ENCODE measurements at regions not wholly inside any gene's neighbourhood (a gene's known extent, or its start where the extent isn't known, plus 50 kb on each side); places are given as distances from the start of the nearest gene placed in this dataset.
"Not testable (repeated sequence)": the region's sequence is repeated elsewhere in the genome, so short reads cannot be mapped to it uniquely, and the experiment has no call there.

DNA sequence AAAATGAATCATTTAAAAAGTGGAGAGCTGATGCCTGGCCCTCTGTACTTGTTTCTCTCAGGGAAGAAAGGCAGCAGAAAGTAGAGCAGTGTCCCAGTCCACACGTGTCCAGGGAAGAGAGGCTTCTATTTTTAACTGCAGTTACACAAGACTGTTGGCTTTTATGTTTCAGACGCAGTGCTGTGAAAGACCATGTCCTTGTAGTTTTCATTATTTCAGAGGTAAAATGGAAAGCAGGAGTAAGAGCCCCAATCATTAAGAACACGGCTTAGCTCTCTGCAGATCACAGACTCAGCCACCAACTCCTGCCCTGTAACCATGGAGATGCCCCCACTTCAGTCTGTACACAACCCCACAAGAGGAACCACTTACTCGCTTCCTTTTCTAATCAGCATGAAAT lies 336.3 kb downstream of the DAD1 start:
- DNase-seq (ENCODE audit: low read depth): no peak

DNA sequence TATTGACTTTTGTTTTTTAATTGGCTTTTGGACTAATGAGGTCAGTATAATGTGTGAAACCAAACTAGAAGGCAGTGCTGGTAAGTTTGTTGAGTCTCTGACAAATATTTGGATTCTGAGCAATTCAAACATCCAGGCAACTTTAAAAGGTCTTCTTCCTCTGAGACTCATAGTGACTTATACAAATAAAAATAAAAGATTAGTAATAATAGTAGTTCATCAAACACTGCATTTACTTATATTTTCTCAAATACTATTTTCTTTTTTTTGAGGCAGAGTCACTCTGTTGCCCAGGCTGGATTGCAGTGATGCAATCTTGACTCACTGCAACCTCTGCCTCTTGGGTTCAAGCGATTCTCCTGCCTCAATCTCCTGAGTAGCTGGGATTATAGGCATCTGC lies 337.9 kb downstream of the DAD1 start:
- no peak for DNase-seq (ENCODE audit: low read depth)

GRCh38 chr14:22249770-22250169 lies 339.3 kb downstream of the DAD1 start:
- DNase-seq (ENCODE audit: low read depth): no peak

DNA sequence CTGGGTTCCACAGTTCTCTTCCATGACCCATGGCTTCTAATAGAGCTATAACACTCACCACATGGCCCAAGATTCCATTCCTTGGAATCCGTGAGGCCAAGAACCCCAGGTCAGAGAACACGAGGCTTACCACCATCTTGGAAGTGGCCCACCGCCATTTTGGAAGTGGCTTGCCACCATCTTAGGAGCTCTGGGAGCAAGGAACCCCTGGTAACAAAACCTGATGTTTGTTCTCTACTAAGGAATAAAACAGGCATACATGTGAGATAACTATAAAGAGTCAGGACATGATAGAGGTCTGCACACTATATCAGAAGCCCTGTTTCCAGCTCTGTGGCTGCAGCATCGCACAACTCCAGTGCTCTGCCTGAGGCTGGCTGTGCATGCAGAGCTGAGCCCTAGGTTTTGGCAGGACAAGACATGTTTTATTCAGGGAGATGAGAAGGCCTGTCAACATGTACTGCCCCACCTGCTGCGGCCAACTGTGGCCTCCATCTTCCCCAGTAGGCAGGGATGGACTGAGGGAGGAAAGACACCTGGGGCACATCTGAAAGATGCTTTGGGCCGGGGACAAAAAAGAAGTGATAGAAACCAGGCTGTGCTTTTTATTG lies 344.9 kb downstream of the DAD1 start:
- DNase-seq (ENCODE audit: low read depth): no peak

DNA sequence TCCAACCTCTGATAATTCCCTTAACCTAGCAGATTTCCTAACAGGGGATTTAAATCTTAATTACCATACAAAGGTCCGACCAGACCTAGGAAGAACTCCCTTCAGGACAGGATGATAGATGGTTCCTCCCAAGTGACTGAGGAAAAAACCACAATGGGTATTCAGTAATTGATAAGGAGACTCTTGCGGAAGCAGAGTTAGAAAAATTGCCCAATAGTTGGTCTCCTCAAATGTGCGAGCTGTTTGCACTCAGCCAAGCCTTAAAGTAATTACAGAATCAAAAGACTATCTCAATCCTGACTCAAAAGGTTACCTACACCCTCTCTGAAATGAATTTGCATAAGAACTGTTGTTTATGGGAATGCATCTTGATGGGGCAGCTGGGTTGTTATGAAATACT lies 350.7 kb downstream of the DAD1 start:
- DNase-seq (ENCODE audit: low read depth): not testable (repeated sequence)

- DNase-seq (ENCODE audit: low read depth): no peak
Measured at GRCh38 chr14:22233377-22233776, 355.6 kb downstream of the DAD1 start.

DNA sequence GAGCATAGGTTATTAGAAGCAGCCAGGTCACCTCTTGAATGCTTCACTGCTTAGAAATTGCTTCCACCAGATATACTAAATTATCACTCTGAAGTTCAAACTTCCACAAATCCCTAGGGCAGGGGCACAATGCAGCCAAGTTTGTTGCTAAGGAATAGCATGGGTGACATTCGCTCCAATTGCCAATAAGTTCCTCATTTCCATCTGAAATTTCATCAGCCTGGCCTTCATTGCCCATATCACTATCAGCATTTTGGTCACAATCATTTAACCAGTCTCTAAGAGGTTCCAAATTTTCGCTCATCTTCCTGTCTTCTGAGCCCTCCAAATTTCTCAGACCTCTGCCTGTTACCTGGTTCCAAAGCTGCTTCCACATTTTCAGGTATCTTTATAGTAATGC lies 356.1 kb downstream of the DAD1 start:
- DNase-seq (ENCODE audit: low read depth): no peak

- no peak for DNase-seq (ENCODE audit: low read depth)
Measured at GRCh38 chr14:22232486-22232885, 356.5 kb downstream of the DAD1 start.

GRCh38 chr14:22231018-22231417 lies 358.0 kb downstream of the DAD1 start:
- no peak for DNase-seq (ENCODE audit: low read depth)

DNA sequence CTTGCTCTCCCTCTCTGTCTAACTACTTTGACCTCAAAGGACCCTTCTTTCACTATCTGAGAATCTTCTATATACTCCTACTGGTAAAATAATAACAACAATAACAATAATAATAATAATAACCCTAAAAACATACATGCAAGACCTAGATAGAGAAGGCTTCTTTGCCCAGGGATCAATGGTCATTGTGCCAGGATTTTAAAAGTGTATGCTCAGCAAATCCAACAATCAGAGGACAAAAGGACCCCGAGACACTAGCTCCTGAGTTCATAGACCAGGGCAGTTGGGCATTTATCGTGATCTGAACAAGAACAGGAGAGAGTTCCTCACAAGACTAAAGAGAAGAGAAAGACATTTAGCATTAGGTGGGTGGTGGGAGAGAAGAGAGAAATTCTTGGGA lies 358.5 kb downstream of the DAD1 start:
- DNase-seq (ENCODE audit: low read depth): no peak

- DNase-seq (ENCODE audit: low read depth): no peak
Measured at GRCh38 chr14:22227084-22227483, 361.9 kb downstream of the DAD1 start.

DNA sequence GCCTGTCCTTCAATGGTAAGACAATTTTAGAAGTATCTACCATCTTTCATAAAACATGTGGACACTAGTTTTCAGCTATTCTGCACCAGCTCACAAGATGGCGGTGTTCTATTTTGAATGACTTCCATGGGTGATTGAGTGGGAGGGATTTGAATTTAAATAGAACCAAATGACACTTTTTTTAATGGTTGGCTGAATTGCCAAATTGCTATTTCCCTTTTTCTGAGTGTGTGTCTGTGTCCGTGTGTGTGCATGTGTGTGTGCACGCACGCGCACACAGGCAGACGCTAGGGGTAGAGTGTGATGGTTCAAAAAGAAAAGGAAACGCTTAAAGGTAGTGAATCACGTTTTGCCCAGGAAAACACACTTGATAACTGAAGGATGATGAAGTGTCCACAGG lies 362.6 kb downstream of the DAD1 start:
- peak; percentile 30 for DNase-seq (ENCODE audit: low read depth)

- DNase-seq (ENCODE audit: low read depth): peak; percentile 65
Measured at GRCh38 chr14:22225516-22226140, 363.4 kb downstream of the DAD1 start.

- DNase-seq (ENCODE audit: low read depth): peak; percentile 37
Measured at GRCh38 chr14:22221508-22221907, 367.5 kb downstream of the DAD1 start.

- peak; percentile 37 for DNase-seq (ENCODE audit: low read depth)
Measured at GRCh38 chr14:22220427-22220826, 368.6 kb downstream of the DAD1 start.

DNA sequence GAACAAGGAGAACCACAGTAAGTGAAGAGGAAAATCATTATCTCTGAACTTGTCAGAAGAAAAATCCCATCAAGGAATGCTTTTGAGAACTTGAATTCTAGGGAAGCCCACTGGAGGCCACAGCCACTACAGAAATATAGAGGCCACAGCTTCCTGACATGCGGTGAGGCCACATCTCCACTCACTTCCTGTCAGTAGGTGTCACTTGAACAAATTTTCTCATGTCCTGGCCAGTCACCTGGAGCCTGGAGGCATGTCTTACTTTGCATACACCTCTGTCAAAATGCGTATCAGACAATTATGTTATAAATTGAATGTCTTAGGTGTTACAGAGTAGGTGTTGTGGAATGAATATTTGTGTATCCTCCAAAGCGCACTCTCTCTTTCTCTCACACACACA lies 370.3 kb downstream of the DAD1 start:
- DNase-seq (ENCODE audit: low read depth): no peak

DNA sequence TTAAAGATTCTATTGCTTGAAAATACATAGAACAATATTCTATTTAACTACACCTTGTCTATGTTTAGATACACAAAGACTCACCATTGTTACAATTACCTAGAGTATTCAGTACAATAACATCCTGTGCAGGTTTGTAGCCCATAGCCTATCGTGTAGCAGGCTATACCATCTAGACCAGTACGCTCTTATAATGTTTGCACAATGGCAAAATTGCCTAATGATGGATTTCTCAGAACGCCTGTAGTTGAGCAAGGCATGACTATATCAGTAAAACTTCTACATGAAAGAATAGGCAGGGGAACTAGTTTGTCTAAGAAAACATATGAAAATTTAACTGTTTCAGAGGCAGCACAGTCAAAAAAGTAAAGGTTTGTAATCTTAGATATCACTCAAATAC lies 375.9 kb downstream of the DAD1 start:
- peak; percentile 53 for DNase-seq (ENCODE audit: low read depth)

DNA sequence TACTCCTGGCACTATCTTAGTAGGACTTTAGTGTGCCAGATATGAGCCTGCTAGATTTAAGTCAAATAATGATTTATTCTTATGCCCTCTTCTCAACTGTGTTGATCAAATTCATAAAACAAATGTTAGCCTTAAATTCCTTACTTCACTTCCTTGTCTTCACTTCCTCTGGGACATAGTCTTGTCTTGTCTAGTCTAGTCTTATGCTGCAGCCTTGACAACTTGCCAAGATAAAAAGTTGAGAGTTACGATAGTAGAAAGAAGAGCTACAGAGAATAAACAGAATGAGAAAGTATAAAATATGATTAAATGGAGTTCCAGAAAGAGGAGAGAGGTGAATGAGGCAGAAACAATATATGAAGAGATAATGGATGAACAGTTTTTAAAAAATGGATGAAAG lies 378.1 kb downstream of the DAD1 start:
- DNase-seq (ENCODE audit: low read depth): peak; percentile 3

GRCh38 chr14:22210026-22210425 lies 379.0 kb downstream of the DAD1 start:
- DNase-seq (ENCODE audit: low read depth): no peak

DNA sequence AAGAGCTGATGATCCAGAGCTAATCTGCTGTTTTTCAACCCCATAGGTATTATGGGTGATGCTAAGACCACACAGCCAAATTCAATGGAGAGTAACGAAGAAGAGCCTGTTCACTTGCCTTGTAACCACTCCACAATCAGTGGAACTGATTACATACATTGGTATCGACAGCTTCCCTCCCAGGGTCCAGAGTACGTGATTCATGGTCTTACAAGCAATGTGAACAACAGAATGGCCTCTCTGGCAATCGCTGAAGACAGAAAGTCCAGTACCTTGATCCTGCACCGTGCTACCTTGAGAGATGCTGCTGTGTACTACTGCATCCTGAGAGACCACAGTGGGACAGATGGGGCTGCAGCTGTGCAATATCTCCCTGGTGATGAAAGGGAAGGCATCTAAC lies 386.0 kb downstream of the DAD1 start:
- DNase-seq (ENCODE audit: low read depth): no peak

DNA sequence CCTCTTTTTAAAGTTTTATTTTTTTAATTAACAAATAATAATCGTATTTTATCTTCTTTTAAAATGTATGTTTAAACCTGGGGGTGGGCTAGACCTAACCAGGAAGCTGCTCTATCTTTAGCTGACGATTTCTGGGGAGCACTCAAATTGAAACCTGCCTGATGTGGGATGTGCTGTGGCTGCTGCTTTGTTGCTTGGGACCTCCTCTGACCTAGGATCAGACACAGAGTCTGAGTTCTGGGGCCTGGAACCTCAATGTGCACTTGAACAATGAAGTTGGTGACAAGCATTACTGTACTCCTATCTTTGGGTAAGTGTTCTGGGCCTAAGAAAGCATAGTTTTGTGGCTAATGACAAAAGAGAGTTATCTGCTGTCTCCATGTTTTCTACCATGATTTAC lies 386.7 kb downstream of the DAD1 start:
- DNase-seq (ENCODE audit: low read depth): no peak

DNA sequence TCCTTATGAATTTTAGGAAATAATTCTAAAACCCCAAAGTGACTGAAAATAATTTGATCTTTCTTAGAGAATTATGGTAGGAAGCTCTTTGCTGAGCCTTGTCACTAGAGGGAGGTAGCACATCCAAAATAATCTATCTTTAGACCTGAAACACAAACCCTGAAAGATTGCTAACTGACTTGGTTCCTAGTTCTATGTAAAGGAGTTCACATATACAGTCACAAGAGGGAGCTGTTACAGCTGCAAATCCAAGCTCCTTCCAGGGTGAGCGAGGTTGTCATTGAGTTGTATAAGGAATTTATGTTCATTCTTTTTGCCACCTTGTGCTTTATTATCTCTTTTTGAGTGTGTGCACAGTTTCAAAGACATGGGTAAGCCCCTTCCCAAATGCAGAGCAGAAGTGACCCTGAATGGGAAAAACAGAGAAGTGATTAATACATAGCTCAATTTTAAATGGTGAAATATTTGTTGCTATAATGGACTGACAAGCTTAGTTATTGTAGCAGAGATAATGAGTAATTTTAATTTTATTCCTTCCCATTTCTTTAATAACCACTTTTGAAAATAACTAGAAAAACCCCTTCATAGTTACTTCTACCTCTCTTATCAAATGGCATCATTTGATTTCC lies 387.9 kb downstream of the DAD1 start:
- DNase-seq (ENCODE audit: low read depth): peak; percentile 75

- DNase-seq (ENCODE audit: low read depth): not testable (repeated sequence)
Measured at GRCh38 chr14:22200131-22200530, 388.9 kb downstream of the DAD1 start.

- DNase-seq (ENCODE audit: low read depth): no peak
Measured at GRCh38 chr14:22194664-22195063, 394.4 kb downstream of the DAD1 start.

Data from iris pigment epithelial cell (primary cell).